PFSK-1 (cell line): ENCODE measurements at regions not wholly inside any gene's neighbourhood (a gene's known extent, or its start where the extent isn't known, plus 50 kb on each side); places are given as distances from the start of the nearest gene placed in this dataset.

Experiments
- POLR2AphosphoS5 ChIP-seq: IDR thresholded peaks from 2 replicates; pipeline ENCODE4 v1.6.1; 2012; ENCODE audit warnings: low read depth, mild to moderate bottlenecking, control low read depth, low read length, moderate library complexity
- SIN3A ChIP-seq: IDR thresholded peaks from 2 replicates; pipeline ENCODE4 v1.6.1; 2012; ENCODE audit warnings: mild to moderate bottlenecking, low read length, moderate library complexity, borderline replicate concordance; ENCODE audit not compliant: insufficient read depth
- TF ChIP-seq, protein P1 (sequence below), 2 experiments: IDR thresholded peaks; 2 replicates each; pipeline versions ENCODE4 v1.6.1 to v1.8.0; 2011 to 2012; ENCODE audit warnings: low read depth in 2 of 2, low read length in 2 of 2, control low read depth in 1 of 2, inconsistent platforms in 1 of 2, mild to moderate bottlenecking in 1 of 2, moderate library complexity in 1 of 2; ENCODE audit not compliant: insufficient read depth in 1 of 2

DNA sequence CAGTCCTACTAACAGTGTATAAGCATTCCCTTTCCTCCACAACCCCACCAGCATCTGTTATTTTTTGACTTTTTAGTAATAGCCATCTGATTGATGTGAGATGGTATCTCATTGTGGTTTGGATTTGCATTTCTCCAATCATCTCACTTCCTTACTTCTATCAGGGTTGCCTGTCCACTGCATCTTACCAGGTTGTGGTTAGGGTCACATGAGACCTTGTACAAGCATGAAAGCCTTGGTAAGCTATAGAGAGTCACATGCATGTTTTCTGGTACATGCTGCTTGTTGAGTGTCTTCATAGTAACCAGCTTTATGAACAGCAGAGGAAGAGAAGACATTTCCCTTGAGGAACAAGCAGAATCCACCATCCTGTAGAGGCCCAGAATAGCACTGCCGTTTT, 102.9 kb upstream of the PAX6 start:
- TF ChIP-seq SIN3A (no peak), POLR2AphosphoS5 (no peak)
- TF ChIP-seq, protein P1, sequence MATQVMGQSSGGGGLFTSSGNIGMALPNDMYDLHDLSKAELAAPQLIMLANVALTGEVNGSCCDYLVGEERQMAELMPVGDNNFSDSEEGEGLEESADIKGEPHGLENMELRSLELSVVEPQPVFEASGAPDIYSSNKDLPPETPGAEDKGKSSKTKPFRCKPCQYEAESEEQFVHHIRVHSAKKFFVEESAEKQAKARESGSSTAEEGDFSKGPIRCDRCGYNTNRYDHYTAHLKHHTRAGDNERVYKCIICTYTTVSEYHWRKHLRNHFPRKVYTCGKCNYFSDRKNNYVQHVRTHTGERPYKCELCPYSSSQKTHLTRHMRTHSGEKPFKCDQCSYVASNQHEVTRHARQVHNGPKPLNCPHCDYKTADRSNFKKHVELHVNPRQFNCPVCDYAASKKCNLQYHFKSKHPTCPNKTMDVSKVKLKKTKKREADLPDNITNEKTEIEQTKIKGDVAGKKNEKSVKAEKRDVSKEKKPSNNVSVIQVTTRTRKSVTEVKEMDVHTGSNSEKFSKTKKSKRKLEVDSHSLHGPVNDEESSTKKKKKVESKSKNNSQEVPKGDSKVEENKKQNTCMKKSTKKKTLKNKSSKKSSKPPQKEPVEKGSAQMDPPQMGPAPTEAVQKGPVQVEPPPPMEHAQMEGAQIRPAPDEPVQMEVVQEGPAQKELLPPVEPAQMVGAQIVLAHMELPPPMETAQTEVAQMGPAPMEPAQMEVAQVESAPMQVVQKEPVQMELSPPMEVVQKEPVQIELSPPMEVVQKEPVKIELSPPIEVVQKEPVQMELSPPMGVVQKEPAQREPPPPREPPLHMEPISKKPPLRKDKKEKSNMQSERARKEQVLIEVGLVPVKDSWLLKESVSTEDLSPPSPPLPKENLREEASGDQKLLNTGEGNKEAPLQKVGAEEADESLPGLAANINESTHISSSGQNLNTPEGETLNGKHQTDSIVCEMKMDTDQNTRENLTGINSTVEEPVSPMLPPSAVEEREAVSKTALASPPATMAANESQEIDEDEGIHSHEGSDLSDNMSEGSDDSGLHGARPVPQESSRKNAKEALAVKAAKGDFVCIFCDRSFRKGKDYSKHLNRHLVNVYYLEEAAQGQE (IDR thresholded peaks at IDR 0.05; ENCODE audit: insufficient read depth in 1 of 2, low read depth in 2 of 2, low read length in 2 of 2): no peak
